ENCODE measurements at regions not wholly inside any gene's neighbourhood (a gene's known extent, or its start where the extent isn't known, plus 50 kb on each side); places are given as distances from the start of the nearest gene placed in this dataset.

GRCh38 chr6:14315353-14315752 is 197.8 kb downstream of the CD83 start:
- TF ChIP-seq CTCF (IDR thresholded peaks at IDR 0.05; ENCODE audit: insufficient read depth, low read length, poor library complexity, severe bottlenecking) (no peak), EZH2phosphoT487 (conservative IDR thresholded peaks at IDR 0.05; ENCODE audit: low read length) (no peak)
